ENCODE measurements at regions not wholly inside any gene's neighbourhood (a gene's known extent, or its start where the extent isn't known, plus 50 kb on each side); places are given as distances from the start of the nearest gene placed in this dataset.
"Not testable (repeated sequence)": the region's sequence is repeated elsewhere in the genome, so short reads cannot be mapped to it uniquely, and the experiment has no call there.

- 36% methylated on average over 4 of the region's 4 CpGs for WGBS
- no peaks in the 10 kb centered on the region for H3K36me3 ChIP-seq (ENCODE audit: control insufficient read depth in 2 of 2, insufficient read depth in 2 of 2, low read length in 1 of 2)
- no peak for DNase-seq (ENCODE audit: low read depth in 6 of 9, low spot score in 9 of 9)
These were observed 76.4 kb upstream of the MARK1 start for GRCh38 chr1:220451532-220451931.

GRCh38 chr1:220450927-220451326 is 77.0 kb upstream of the MARK1 start:
- WGBS: 60% methylated on average over 2 of the region's 2 CpGs
- no peaks in the 10 kb centered on the region for H3K4me1 ChIP-seq (ENCODE audit: control insufficient read depth in 2 of 2, insufficient read depth in 2 of 2, low read length in 2 of 2)
- H3K36me3 ChIP-seq (ENCODE audit: control insufficient read depth in 2 of 2, insufficient read depth in 2 of 2, low read length in 1 of 2): no peaks in the 10 kb centered on the region
- H3K9me3 ChIP-seq (ENCODE audit: control insufficient read depth in 2 of 2, insufficient read depth in 1 of 2, low read length in 1 of 2): no peaks in the 10 kb centered on the region
- H3K27ac ChIP-seq (ENCODE audit: low read depth in 1 of 2, low read length in 1 of 2): no peak overlapping the region
- H3K27me3 ChIP-seq (ENCODE audit: control insufficient read depth in 2 of 2, insufficient read depth in 1 of 2, low read length in 1 of 2): no peaks in the 10 kb centered on the region
- H3K4me3 ChIP-seq (ENCODE audit: low read length in 2 of 2): no peak overlapping the region
- DNase-seq (ENCODE audit: low read depth in 6 of 9, low spot score in 9 of 9): no peak

More at GRCh38 chr1:220451532-220451931, 76.4 kb upstream of the MARK1 start:
- no peaks in the 10 kb centered on the region for H3K9me3 ChIP-seq (ENCODE audit: control insufficient read depth in 2 of 2, insufficient read depth in 1 of 2, low read length in 1 of 2)
- H3K4me1 ChIP-seq (ENCODE audit: control insufficient read depth in 2 of 2, insufficient read depth in 2 of 2, low read length in 2 of 2): no peaks in the 10 kb centered on the region
- no peak overlapping the region for H3K4me3 ChIP-seq (ENCODE audit: low read length in 2 of 2)
- no peaks in the 10 kb centered on the region for H3K27me3 ChIP-seq (ENCODE audit: control insufficient read depth in 2 of 2, insufficient read depth in 1 of 2, low read length in 1 of 2)
- no peak overlapping the region for H3K27ac ChIP-seq (ENCODE audit: low read depth in 1 of 2, low read length in 1 of 2)

- Histone ChIP-seq H3K27me3 (ENCODE audit: control insufficient read depth in 2 of 2, insufficient read depth in 1 of 2, low read length in 1 of 2) (no peaks in the 10 kb centered on the region), H3K27ac (ENCODE audit: low read depth in 1 of 2, low read length in 1 of 2) (no peak overlapping the region), H3K36me3 (ENCODE audit: control insufficient read depth in 2 of 2, insufficient read depth in 2 of 2, low read length in 1 of 2) (no peaks in the 10 kb centered on the region), H3K9me3 (ENCODE audit: control insufficient read depth in 2 of 2, insufficient read depth in 1 of 2, low read length in 1 of 2) (no peaks in the 10 kb centered on the region), H3K4me3 (ENCODE audit: low read length in 2 of 2) (no peak overlapping the region), H3K4me1 (ENCODE audit: control insufficient read depth in 2 of 2, insufficient read depth in 2 of 2, low read length in 2 of 2) (no peaks in the 10 kb centered on the region)
- 91% methylated on average over 4 of the region's 4 CpGs for WGBS
- DNase-seq (ENCODE audit: low read depth in 6 of 9, low spot score in 9 of 9): no peak
These were observed 79.7 kb upstream of the MARK1 start for GRCh38 chr1:220448217-220448616.

GRCh38 chr1:220444586-220444985 is 83.3 kb upstream of the MARK1 start:
- not testable (repeated sequence) for H3K9me3 ChIP-seq (ENCODE audit: control insufficient read depth in 2 of 2, insufficient read depth in 1 of 2, low read length in 1 of 2); H3K27me3 ChIP-seq (ENCODE audit: control insufficient read depth in 2 of 2, insufficient read depth in 1 of 2, low read length in 1 of 2); H3K36me3 ChIP-seq (ENCODE audit: control insufficient read depth in 2 of 2, insufficient read depth in 2 of 2, low read length in 1 of 2); H3K27ac ChIP-seq (ENCODE audit: low read depth in 1 of 2, low read length in 1 of 2); H3K4me1 ChIP-seq (ENCODE audit: control insufficient read depth in 2 of 2, insufficient read depth in 2 of 2, low read length in 2 of 2); H3K4me3 ChIP-seq (ENCODE audit: low read length in 2 of 2); DNase-seq (ENCODE audit: low read depth in 6 of 9, low spot score in 9 of 9)
- WGBS: 72% methylated on average over 3 of the region's 3 CpGs

- 57% methylated on average over 3 of the region's 3 CpGs for WGBS
- no peaks in the 10 kb centered on the region for H3K9me3 ChIP-seq (ENCODE audit: control insufficient read depth in 2 of 2, insufficient read depth in 1 of 2, low read length in 1 of 2)
- H3K27ac ChIP-seq (ENCODE audit: low read depth in 1 of 2, low read length in 1 of 2): no peak overlapping the region
- H3K36me3 ChIP-seq (ENCODE audit: control insufficient read depth in 2 of 2, insufficient read depth in 2 of 2, low read length in 1 of 2): no peaks in the 10 kb centered on the region
- no peak overlapping the region for H3K4me3 ChIP-seq (ENCODE audit: low read length in 2 of 2)
- no peaks in the 10 kb centered on the region for H3K4me1 ChIP-seq (ENCODE audit: control insufficient read depth in 2 of 2, insufficient read depth in 2 of 2, low read length in 2 of 2)
- no peak for DNase-seq (ENCODE audit: low read depth in 6 of 9, low spot score in 9 of 9)
- H3K27me3 ChIP-seq (ENCODE audit: control insufficient read depth in 2 of 2, insufficient read depth in 1 of 2, low read length in 1 of 2): no peaks in the 10 kb centered on the region
These were observed 86.7 kb upstream of the MARK1 start for GRCh38 chr1:220441211-220441610.

- H3K9me3 ChIP-seq (ENCODE audit: control insufficient read depth in 2 of 2, insufficient read depth in 1 of 2, low read length in 1 of 2): no peaks in the 10 kb centered on the region
These were observed 89.2 kb upstream of the MARK1 start for GRCh38 chr1:220438741-220439140.

GRCh38 chr1:220432408-220432807 is 95.5 kb upstream of the MARK1 start:
- H3K27ac ChIP-seq (ENCODE audit: low read depth in 1 of 2, low read length in 1 of 2): no peak overlapping the region
- WGBS: 96% methylated on average over 1 of the region's 1 CpG
- H3K9me3 ChIP-seq (ENCODE audit: control insufficient read depth in 2 of 2, insufficient read depth in 1 of 2, low read length in 1 of 2): no peaks in the 10 kb centered on the region
- H3K4me3 ChIP-seq (ENCODE audit: low read length in 2 of 2): no peak overlapping the region
- no peaks in the 10 kb centered on the region for H3K4me1 ChIP-seq (ENCODE audit: control insufficient read depth in 2 of 2, insufficient read depth in 2 of 2, low read length in 2 of 2)
- no peak for DNase-seq (ENCODE audit: low read depth in 6 of 9, low spot score in 9 of 9)
- H3K36me3 ChIP-seq (ENCODE audit: control insufficient read depth in 2 of 2, insufficient read depth in 2 of 2, low read length in 1 of 2): no peaks in the 10 kb centered on the region
- H3K27me3 ChIP-seq (ENCODE audit: control insufficient read depth in 2 of 2, insufficient read depth in 1 of 2, low read length in 1 of 2): no peaks in the 10 kb centered on the region

More at GRCh38 chr1:220438741-220439140, 89.2 kb upstream of the MARK1 start:
- WGBS: 98% methylated on average over 2 of the region's 2 CpGs
- H3K27me3 ChIP-seq (ENCODE audit: control insufficient read depth in 2 of 2, insufficient read depth in 1 of 2, low read length in 1 of 2): no peaks in the 10 kb centered on the region
- no peak for DNase-seq (ENCODE audit: low read depth in 6 of 9, low spot score in 9 of 9)
- H3K27ac ChIP-seq (ENCODE audit: low read depth in 1 of 2, low read length in 1 of 2): no peak overlapping the region
- no peaks in the 10 kb centered on the region for H3K4me1 ChIP-seq (ENCODE audit: control insufficient read depth in 2 of 2, insufficient read depth in 2 of 2, low read length in 2 of 2)
- H3K4me3 ChIP-seq (ENCODE audit: low read length in 2 of 2): no peak overlapping the region
- no peaks in the 10 kb centered on the region for H3K36me3 ChIP-seq (ENCODE audit: control insufficient read depth in 2 of 2, insufficient read depth in 2 of 2, low read length in 1 of 2)

- Histone ChIP-seq H3K36me3 (ENCODE audit: control insufficient read depth in 2 of 2, insufficient read depth in 2 of 2, low read length in 1 of 2) (no peaks in the 10 kb centered on the region), H3K4me1 (ENCODE audit: control insufficient read depth in 2 of 2, insufficient read depth in 2 of 2, low read length in 2 of 2) (no peaks in the 10 kb centered on the region), H3K4me3 (ENCODE audit: low read length in 2 of 2) (no peak overlapping the region), H3K27ac (ENCODE audit: low read depth in 1 of 2, low read length in 1 of 2) (no peak overlapping the region), H3K27me3 (ENCODE audit: control insufficient read depth in 2 of 2, insufficient read depth in 1 of 2, low read length in 1 of 2) (no peaks in the 10 kb centered on the region), H3K9me3 (ENCODE audit: control insufficient read depth in 2 of 2, insufficient read depth in 1 of 2, low read length in 1 of 2) (no peaks in the 10 kb centered on the region)
- 89% methylated on average over 7 of the region's 7 CpGs for WGBS
- DNase-seq (ENCODE audit: low read depth in 6 of 9, low spot score in 9 of 9): no peak
These were observed 96.2 kb upstream of the MARK1 start for GRCh38 chr1:220431554-220432239.

- no peaks in the 10 kb centered on the region for H3K27me3 ChIP-seq (ENCODE audit: control insufficient read depth in 2 of 2, insufficient read depth in 1 of 2, low read length in 1 of 2)
- H3K4me3 ChIP-seq (ENCODE audit: low read length in 2 of 2): no peak overlapping the region
- no peaks in the 10 kb centered on the region for H3K4me1 ChIP-seq (ENCODE audit: control insufficient read depth in 2 of 2, insufficient read depth in 2 of 2, low read length in 2 of 2)
- H3K36me3 ChIP-seq (ENCODE audit: control insufficient read depth in 2 of 2, insufficient read depth in 2 of 2, low read length in 1 of 2): no peaks in the 10 kb centered on the region
- no peak for DNase-seq (ENCODE audit: low read depth in 6 of 9, low spot score in 9 of 9)
- 15% methylated on average over 2 of the region's 2 CpGs for WGBS
- H3K9me3 ChIP-seq (ENCODE audit: control insufficient read depth in 2 of 2, insufficient read depth in 1 of 2, low read length in 1 of 2): no peaks in the 10 kb centered on the region
- H3K27ac ChIP-seq (ENCODE audit: low read depth in 1 of 2, low read length in 1 of 2): no peak overlapping the region
These were observed 97.3 kb upstream of the MARK1 start for GRCh38 chr1:220430586-220430985.

All from thymus (tissue), 11 donors.